SH-SY5Y (cell line): ENCODE measurements at regions not wholly inside any gene's neighbourhood (a gene's known extent, or its start where the extent isn't known, plus 50 kb on each side); places are given as distances from the start of the nearest gene placed in this dataset.

ENCODE experiments used
- GATA2 ChIP-seq: IDR thresholded peaks from 2 replicates; pipeline ENCODE4 v1.6.1; 2011; ENCODE audit warnings: mild to moderate bottlenecking, low read depth, low read length
- GATA3 ChIP-seq: IDR thresholded peaks from 2 replicates; pipeline ENCODE4 v1.6.1; 2011; ENCODE audit warnings: low read depth, mild to moderate bottlenecking, low read length, moderate library complexity

DNA sequence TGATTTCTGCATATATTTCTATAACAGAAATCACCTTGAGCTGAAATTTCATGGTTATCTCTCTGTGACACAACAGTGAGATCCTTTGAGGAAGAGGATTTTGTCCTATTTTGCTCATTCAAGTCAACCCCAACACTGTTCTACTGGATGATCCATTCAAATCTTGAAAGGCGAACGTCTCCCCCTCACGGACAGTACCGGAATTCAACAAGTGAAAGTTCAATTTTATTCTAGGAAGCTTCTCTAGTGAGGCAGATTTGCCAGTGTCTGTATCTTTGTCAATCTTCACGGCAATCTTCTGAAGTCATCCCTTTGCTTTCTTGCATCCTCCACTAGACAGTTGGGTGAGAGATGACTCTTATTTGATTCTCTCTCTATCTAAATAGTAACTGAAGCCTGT, 91.7 kb upstream of the PDE7B start:
- TF ChIP-seq GATA3, result no peak
- TF ChIP-seq GATA2, result no peak
